HG03060 (cell line): ENCODE measurements at regions not wholly inside any gene's neighbourhood (a gene's known extent, or its start where the extent isn't known, plus 50 kb on each side); places are given as distances from the start of the nearest gene placed in this dataset.

Experiments
- ATAC-seq: cut with Tn5 transposase; IDR thresholded peaks from one replicate; pipeline ENCODE4 v1.9.1; 2021; ENCODE audit warnings: low read depth, moderate number of reproducible peaks; ENCODE audit not compliant: unreplicated experiment

DNA sequence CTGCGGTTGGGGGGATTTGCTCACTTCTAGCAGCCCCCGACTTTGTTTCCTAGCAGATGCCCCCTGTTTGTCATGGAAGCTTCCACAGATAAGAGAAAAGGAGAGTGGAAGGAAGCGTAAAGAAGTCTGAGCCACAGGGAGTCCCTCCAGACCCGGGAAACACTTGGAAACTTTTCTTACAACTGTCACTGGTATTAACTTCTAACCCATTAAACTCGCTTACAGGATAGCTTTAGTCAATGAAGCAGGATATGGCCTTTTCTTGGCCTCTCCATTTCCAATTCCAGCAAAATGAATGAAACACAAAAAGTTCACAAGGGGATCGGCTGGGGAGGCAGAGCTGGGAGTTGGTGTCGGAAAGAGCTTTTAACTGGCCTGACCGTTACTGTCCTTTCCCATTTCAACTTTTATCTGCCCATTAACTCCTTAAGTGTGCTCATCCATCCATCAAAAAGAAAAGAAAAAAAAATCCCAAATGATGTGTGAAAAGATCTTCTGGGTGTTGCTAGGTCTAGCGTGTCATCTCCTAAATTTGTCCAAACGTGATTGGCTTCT lies 231.9 kb upstream of the ARGLU1 start:
- no peak for ATAC-seq

DNA sequence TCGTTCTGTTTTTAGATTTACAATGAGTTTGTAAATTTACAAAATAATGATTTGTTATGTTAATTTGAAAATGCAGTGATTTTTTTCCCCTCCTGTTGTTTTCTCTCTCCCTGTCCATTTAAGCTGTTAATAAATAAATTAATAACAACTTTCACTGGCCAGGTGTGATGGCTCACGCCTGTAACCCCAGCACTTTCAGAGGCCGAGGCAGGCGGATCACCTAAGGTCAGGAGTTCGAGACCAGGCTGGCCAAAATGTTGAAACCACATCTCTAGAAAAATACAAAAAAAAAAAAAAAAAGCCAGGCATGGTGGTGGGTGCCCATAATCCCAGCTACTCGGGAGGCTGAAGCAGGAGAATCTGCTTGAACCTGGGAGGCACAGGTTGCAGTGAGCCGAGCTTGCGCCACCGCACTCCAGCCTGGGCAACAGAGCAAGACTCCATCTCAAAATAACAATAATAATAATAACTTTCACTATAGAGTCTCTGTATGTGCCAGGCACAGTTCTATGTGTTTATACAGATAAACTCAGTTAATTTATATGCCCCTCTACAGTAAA lies 229.2 kb upstream of the ARGLU1 start:
- no peak for ATAC-seq

DNA sequence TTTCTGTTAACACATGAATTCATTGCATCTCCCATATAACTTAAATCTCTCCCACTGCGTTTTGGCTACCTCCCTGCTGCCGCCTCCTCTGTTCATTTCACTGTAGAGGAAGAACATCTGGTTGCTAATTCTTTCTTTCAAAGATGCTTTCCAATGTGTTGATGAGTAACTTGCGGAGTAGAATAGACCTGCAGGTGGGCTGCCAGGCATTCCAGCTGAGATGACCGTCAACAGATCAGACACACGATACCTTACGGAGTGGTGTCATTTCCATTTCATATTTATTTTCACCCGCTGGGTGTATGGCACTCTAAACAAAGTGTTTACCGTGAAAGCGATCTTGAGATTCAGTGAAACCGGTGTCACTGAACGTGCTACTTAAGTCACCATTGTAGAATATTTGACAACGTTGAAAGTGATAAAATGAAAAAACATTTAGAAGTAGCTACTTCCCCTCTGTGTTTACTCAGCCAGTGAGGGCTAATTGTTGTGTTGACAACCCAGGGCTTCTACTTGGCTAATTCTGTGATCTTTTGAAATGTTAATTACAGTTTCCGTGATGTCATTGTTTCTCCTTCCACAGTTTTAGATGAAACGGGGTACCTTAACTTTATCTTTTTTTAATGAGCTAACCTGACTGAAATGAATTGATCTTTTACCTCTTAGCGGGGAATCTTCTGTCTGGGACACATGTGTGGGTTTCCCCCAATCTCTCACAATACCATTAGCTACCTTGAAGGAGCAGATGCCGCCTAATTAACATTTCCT lies 228.5 kb upstream of the ARGLU1 start:
- no peak for ATAC-seq

DNA sequence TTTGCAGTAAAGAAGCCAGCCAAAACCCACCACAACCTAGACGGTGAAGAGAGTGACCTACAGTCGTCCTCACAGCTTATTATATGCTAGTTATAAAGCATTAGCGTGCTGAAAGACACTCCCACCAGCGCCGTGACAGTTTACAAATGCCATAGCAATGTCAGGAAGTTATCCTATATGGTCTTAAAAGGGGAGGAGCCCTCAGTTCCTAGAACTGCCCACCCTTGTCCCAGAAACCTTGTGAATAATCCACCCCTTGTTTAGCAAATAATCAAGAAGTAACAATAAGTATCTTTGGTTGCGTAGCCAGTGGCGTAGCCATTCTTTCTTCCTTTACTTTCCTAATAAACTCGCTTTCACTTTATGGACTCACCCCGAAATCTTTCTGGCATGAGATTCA lies 227.9 kb upstream of the ARGLU1 start:
- ATAC-seq = no peak

DNA sequence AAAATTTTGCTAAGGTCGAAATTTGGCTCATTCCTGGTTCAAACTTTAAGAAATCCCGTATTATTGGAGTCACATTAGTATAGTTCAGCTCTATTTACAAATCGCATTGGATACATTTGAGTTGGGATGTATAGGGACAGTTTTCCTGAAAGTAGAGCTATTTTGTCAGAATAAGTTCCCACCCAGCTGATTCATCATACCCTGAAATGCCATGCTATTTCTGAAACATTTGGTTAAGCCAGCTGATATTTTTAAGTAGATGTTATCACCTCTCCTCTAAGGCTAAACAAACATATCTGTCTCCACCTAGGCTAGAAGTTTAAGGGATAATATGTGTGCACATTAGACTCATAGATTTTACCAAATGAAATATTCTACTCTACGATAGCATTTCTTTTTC lies 226.2 kb upstream of the ARGLU1 start:
- no peak for ATAC-seq

DNA sequence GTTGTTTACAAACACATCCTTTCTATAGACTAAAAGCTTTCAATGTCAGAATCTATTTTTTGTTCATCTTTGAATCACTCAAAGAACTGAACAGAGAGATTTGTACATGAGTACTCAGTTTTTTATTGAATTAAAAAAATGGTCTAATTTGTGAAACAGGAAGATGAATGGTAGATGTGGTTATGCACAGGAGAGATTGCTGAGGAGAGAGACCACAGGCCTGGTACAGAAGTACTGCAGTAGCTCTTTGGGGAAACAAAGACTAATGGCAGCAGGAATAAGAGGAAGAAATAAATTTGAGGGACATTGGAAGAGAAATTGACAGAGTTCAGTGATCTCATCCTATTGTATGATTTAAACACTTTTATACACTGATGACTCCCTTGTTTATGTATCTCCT lies 222.0 kb upstream of the ARGLU1 start:
- ATAC-seq = no peak

DNA sequence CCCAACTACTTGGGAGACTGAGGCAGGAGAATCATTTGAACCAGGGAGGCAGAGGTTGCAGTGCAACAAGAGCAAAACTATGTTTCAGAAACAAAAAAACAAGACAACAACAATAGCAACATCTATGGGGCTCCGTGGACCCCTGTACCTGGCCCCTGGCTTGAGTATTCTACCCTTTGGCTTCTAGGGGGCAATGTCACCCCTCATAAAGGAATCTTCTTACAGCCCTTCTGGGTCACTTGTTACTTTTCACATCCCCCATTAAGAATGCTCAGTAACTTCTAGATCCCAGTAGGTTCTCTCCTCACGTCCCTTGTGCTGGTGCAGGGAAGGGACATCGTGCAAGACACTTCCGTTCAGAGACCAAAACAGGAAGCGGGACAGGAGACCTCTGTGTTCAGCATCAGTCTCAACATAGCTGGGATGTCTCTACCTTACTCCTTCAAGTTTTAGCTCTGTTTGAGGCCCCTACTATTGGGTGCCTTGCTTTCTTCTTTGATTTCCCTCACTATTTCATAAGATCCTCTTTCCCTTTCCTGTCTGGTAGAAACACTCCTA lies 218.1 kb upstream of the ARGLU1 start:
- no peak for ATAC-seq

DNA sequence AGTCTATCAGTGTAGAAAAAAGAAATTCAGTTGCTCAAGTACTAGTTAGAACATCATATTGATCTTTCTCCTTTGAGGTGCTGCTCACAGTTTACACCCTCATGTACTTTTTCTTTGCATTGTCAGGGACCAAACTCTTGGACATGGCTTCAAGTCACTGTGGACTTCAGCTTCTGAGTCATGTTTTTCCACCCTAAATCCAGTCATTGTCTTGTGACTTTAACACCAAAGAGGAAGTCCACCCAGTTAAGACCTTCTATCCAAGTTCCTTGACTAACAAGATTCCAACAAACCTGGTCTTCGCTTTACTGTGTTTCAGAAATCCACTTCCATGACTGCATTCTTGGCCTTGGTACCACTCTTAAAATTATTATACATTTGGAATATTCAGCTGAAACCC lies 206.7 kb upstream of the ARGLU1 start:
- no peak for ATAC-seq

DNA sequence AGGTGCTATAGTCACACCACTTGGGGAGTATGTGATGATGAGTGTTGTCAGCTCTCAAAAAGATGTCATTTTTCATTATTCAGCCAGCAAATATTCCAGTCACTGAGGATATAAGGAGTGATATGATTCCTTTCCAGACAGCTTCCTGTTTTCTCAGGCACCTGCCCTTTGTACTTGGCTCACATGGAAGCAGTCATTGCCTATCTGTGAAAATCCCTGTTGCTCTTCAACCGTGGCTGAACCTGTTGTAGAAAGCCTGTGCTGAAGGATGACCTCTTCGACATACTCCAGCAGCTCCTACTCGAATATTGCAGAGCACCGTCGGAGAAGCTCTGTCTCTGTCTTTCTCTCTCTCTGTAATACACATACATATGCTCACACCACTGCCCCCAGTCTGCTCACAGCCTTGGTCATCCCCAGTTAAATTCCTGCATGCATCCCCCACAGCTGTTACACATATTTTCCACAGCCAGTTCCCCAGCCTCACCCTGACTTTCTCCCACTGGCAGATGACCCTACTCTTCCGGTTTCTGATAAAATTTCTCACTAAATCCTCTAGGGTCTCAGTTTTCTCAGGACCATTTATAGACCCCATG lies 204.2 kb upstream of the ARGLU1 start:
- no peak for ATAC-seq

DNA sequence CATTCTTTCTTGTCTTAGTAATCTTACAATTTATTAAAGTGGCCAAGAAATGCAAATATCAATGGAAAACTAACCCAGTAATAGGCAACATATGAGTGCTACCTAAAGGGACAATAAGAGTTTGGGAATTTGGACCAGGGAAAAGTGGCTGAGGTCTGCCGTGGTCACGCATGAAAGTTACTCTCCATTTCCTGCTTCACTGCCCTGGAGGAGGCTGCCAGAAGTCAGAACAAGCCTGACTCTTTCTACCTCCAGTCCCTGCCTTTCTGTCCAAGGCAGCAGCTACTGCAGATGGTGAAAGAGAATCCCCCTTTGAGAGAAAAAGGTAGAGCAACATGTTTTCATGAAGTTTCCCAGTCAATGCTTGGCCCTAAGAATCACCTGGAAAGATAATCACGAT lies 201.1 kb upstream of the ARGLU1 start:
- no peak for ATAC-seq

DNA sequence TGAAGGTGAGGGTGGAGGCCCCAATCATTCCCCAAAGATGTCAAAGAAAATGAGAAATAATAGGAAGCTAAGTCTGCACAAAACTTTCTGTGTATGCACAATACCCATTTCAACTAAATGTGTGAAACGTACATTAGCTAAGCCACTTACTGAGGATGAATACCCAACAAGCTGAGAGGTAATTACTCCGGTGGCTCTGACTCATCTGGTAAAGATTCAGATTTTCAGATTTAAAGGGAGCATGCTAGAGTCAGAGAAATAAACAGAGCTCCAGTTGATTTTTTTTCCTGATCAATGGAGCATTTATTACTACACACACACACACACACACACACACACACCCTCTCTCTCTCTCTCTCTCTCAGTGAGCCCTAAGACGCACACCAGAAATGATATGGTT lies 194.8 kb upstream of the ARGLU1 start:
- no peak for ATAC-seq

DNA sequence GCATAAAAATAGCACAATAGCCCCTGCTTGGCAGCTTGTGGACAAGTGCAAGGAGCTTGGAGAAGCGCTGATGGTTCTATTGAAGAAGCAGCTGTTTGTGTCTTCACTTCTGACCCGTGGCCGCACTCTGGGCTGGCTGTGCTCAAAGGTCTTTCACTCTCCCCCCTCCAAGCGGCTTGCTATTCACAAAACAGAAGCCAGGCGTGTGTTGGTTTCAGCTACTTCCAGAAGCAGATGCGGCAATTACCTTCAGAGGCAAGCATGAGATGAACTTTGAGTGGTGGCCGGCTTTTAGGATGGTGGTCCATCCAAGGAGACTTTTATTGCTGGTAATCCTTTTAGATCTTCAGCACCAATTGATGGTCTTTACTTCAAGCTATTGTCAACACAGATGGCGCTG lies 188.5 kb upstream of the ARGLU1 start:
- no peak for ATAC-seq

DNA sequence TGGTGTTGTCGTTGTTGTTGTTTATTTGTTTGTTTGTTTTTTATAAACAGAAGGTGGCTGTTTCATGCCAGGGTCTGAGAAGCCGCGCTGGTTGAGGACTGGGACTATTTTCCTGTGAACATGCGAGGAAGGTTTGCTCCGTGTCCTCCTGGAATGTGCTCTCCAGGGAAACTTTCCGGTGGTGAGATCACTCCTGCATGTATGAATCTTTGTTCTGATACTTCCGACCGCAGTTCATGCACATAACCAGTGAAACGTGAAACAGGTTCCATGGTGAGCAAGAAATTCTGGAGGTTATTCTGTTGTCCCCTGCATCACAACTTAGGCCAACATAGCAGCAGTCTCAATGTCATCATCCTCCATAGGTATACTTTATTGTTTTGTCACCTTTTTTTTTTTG lies 187.6 kb upstream of the ARGLU1 start:
- ATAC-seq = no peak

DNA sequence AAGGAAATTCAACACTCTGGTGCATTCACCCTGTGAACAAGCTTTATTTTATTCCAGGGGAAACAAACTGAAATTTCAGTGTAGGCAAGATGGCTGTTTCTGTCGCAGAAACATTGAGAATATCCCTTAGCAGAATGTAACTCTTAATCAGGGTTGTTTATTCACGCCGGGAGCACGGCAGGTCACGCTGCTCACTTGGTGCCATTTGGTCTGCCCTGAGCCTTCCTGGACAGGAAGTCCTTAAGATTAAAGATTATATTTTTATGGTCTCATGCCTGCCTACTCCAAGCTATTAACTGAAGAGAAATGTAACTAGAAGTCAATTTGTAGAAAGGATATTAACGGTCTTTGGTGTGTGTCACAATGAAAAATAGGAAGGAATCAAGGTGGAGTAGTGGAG lies 185.3 kb upstream of the ARGLU1 start:
- no peak for ATAC-seq

DNA sequence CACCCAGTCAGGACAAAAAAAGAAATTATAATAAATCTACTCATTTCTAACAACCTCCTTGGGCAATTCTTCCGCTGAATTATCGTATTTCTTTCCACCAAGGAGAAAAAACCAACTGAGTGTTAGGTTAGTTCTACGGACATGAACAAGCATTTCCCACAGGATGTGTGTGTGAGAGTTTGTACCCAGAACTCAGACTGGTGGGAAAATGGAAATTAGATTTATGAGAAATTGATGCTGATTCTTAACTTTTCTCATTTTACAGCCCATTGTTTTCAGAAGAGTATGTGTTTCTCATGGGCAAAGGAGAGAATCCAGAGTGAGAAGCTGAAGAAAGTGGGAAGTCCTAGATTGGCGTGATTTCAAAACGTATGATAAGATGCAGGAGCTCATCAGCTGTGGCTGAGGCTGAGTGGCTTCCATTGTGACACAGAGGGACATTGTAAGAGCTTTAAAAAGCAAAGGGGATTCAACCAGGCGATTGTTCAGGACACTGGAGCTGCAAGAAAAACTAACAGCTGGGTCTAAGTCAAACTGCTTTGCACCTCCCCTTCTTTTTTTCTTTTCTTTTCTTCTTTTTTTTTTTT lies 184.7 kb upstream of the ARGLU1 start:
- no peak for ATAC-seq

DNA sequence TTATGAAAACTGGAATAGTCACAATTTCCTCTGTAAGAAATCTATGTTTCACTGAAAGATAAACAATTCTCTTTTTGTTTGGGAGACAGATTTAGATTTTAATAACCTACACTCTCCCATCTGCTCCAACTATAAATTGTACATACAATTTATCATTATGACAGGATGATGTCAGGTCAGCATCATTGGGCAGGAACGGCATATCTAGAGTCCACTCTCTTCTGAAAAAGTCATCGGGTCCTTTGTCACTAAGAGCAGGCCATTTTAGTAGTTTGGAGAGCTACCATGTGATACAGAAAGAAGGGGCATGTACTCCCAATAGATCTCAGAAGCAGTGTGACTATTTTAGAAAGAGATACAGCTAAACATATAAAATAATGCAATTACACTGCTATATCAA lies 180.8 kb upstream of the ARGLU1 start:
- ATAC-seq = no peak

DNA sequence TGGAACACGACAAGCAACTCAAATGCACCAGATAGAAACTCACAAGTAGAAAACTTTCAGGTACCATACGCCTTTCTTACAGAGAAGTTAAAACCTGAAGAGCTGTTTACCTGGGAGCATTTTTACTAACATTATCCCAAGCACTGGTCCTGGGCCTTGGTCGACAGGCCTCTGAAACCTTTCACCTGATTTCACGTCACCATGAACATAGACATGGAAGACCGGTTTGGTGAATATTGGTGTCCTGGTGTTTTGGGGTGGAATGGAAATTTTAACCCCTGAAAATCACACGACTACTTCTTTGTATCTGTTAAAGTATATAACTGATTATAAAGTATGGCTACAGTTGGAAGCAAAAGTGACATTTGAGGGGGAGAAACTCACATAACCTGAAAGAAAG lies 176.6 kb upstream of the ARGLU1 start:
- no peak for ATAC-seq

DNA sequence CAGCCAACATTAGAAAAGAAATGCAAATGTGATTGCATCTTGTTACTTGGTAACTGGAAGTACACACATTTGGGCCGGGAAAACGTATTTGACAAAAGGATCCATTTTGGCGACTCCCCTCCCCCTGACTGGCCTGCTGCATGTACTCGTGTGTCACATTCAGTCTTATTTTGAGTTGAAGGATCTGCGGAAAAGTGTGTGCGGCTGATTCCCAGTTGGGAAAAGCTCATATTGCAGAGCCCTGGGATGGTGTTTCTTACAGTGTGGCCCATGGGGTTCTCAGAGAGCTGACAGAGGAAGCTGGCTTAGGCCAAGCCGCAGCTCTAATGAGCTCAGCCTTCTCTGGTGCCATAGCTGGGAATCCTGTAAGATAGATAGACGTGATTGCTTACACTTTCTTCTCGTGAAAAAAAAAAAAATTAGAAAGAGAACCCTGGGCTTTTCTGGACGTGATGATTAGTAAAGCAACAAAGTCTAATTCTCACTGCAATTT lies 170.3 kb upstream of the ARGLU1 start:
- no peak for ATAC-seq

DNA sequence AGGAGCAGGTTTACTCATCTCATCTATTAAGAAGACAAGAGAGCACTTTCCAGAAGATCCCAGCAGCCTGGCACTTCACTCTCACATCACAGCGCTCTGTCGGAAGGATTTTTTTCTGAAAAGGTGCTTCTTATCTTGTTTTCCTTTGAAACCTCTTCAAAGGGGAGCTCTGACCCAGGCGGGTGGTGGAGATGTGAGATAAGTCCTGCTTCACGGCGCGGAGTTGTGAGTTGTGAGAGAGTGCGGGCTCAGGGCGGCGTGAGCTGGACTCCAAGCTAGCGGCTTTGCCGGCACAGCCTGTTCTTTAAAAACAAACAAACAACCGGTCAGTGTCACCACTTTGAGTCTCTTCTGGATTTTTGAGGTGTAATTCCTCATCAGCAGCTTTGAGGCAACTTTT lies 169.0 kb upstream of the ARGLU1 start:
- no peak for ATAC-seq

DNA sequence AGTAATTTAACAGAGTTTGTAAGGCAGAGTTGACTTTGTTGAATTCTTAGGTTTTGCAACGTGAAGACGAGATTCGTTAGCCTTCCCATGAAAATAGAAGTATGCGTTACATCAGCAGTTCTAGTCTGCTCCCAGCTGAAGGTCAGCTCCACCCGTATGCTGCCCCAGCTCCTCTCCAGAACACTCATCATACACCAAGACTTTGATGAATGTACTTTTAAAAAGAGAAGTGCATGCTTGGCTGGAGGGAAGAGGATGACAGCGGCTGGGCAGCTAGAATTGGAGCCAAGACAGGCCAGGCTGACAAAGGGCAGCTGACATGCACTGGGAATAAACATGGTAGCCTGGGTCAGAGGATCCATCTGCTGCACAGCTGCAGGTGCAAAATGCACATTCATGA lies 166.3 kb upstream of the ARGLU1 start:
- ATAC-seq = no peak

DNA sequence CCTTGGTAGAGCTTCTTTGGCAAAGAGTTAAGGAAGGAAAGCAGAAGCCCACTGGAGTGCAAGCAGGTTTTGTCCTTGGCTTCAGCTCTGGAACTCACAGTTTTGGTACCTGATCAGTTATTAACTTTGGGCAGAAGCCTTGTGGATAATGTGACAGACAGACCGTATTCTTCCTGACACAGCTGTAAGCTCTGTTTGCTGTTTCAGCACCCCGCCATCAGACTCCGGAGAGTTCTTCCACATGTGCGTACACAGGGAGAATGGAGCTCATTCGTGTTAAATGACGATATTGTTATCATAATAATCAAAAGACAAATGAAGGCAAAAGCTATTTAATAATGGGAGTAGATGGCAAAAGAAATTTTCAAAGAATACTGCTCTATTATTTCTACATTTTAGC lies 155.1 kb upstream of the ARGLU1 start:
- ATAC-seq = no peak
